ENCODE measurements at regions not wholly inside any gene's neighbourhood (a gene's known extent, or its start where the extent isn't known, plus 50 kb on each side); places are given as distances from the start of the nearest gene placed in this dataset.

DNA sequence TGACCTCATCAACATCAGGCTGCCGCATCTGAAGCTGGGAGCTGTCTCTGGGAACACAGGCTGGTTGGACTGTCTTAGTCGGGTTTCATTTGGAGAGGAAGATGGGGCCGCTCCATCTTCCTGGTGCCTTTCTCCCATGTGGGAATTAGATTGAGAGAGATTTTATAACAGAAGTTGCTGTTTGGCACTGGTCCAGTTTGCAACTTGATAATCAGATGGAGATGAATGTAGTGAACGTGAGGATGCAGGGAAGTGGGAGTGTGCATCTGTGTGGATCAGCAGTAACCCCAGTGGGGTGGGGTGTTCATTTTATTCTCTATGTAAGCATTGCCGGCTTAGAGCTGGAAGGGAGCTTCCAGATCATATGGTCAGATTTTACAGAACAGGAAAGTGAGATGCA, 250.9 kb downstream of the DCDC2C start:
- no peaks in the 10 kb centered on the region for H3K36me3 ChIP-seq
- no peaks in the 10 kb centered on the region for H3K4me1 ChIP-seq
- peaks cover 0 to 13% of the 10 kb centered on the region in 2 donors for H3K27me3 ChIP-seq
- DNase-seq = no peak
- TF ChIP-seq, protein P1, sequence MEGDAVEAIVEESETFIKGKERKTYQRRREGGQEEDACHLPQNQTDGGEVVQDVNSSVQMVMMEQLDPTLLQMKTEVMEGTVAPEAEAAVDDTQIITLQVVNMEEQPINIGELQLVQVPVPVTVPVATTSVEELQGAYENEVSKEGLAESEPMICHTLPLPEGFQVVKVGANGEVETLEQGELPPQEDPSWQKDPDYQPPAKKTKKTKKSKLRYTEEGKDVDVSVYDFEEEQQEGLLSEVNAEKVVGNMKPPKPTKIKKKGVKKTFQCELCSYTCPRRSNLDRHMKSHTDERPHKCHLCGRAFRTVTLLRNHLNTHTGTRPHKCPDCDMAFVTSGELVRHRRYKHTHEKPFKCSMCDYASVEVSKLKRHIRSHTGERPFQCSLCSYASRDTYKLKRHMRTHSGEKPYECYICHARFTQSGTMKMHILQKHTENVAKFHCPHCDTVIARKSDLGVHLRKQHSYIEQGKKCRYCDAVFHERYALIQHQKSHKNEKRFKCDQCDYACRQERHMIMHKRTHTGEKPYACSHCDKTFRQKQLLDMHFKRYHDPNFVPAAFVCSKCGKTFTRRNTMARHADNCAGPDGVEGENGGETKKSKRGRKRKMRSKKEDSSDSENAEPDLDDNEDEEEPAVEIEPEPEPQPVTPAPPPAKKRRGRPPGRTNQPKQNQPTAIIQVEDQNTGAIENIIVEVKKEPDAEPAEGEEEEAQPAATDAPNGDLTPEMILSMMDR (IDR thresholded peaks at IDR 0.05) = no peak
- H3K4me3 ChIP-seq = no peak overlapping the region
- intact Hi-C loops (cut with DNase I; ENCODE audit: low total_unique reads) = no loop called here
- no peak overlapping the region for H3K27ac ChIP-seq
- peaks cover 0 to 13% (median 0%) of the 10 kb centered on the region in 3 donors for H3K9me3 ChIP-seq

DNA sequence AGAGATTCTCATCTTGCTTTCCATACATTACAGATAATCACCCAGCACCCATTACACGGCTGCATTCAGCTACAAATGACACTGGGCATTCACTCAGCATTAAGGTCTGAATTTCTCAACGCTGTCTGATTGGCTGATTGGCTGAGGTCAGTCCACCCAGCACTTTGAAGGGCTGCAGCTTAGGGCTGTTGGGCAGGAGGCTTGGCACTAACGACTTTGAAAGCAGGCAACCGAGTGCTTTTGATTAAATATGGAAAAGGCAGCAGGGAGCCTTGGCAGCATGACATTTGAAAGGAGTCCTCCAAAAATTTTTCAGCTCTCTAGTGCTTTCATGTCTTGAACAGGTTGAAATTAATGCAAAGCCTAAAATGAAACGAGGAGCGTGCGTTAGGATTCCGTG, 253.0 kb downstream of the DCDC2C start:
- TF ChIP-seq, protein P1 (IDR thresholded peaks at IDR 0.05) = no peak
- H3K4me3 ChIP-seq = no peak overlapping the region
- peaks cover 0 to 10% of the 10 kb centered on the region in 2 donors for H3K27me3 ChIP-seq
- H3K4me1 ChIP-seq = no peaks in the 10 kb centered on the region
- DNase-seq = no peak
- peaks cover 0 to 5% (median 0%) of the 10 kb centered on the region in 3 donors for H3K9me3 ChIP-seq
- H3K36me3 ChIP-seq = no peaks in the 10 kb centered on the region
- H3K27ac ChIP-seq = no peak overlapping the region
- intact Hi-C loops (cut with DNase I; ENCODE audit: low total_unique reads) = no loop called here

DNA sequence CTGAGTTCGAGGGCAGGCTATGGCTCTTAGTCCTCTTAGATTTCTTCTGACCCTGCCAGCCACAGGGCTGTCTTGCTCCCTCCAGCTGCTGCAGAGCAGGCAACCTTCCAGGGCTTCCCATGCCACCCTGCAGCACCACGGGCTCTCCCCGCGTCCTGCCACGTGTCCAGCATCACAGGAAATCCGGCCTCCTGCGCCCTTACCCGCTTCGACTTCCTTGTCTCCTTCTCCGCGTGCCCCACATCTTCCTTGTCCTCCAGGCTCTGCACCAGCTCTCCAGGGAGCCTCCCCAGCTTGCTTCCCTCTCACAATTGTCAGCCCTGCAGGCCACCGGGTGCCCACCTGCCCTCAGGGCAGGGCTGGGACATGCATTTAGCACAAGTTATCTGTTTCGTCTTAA, 253.5 kb downstream of the DCDC2C start:
- Histone ChIP-seq H3K4me3 (no peak overlapping the region), H3K27me3 (peaks cover 0 to 10% of the 10 kb centered on the region in 2 donors), H3K27ac (no peak overlapping the region), H3K9me3 (no peaks in the 10 kb centered on the region), H3K4me1 (no peaks in the 10 kb centered on the region), H3K36me3 (no peaks in the 10 kb centered on the region)
- no peak for DNase-seq
- TF ChIP-seq, protein P1 (IDR thresholded peaks at IDR 0.05) = no peak
- intact Hi-C loops (cut with DNase I; ENCODE audit: low total_unique reads) = no loop called here

DNA sequence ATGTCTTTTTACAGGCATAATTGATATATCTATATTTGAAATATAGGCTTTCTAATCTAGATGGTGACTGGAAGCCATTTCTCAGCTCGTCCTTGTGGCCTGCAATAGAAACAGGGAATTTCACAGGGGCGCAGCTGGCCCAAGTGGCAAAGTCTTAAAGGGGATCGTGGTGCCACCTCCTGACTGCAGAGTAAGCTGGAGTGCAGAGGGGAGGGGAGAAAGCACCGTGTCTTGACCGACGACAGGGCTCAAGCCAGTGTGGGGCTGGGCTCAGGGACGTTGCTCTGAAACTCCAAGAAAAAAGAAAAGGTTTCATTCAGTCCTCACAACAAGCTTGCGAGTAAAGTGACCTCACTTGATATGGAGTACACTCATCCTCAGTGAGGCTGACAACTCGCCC, 255.1 kb downstream of the DCDC2C start:
- TF ChIP-seq, protein P1 (IDR thresholded peaks at IDR 0.05) = no peak
- H3K4me3 ChIP-seq = no peak overlapping the region
- no peaks in the 10 kb centered on the region for H3K9me3 ChIP-seq
- no peak for DNase-seq
- no peaks in the 10 kb centered on the region for H3K4me1 ChIP-seq
- H3K27ac ChIP-seq = no peak overlapping the region
- H3K36me3 ChIP-seq = no peaks in the 10 kb centered on the region
- peaks cover 0 to 13% of the 10 kb centered on the region in 2 donors for H3K27me3 ChIP-seq
- intact Hi-C loops (cut with DNase I; ENCODE audit: low total_unique reads) = no loop called here

DNA sequence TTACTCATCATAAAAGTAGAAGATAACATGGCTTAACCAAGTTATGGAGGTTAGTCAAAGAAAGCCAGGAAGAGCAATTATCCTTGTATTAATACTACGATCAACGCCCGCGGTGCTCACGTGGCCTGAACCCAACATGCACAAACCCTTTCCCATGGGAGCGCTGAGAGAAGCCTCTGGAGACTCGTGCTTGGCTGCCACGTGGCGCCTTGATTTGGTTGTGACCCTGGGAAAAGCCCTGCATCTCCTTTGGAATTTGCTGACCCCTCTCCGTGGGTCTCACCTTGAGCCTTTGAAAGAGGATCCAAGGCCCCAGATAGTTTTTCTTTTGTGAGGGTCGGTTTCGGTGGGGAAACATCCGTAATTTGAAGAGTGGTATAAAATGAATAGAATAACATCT, 255.6 kb downstream of the DCDC2C start:
- H3K36me3 ChIP-seq = no peaks in the 10 kb centered on the region
- no peak overlapping the region for H3K27ac ChIP-seq
- intact Hi-C loops (cut with DNase I; ENCODE audit: low total_unique reads) = no loop called here
- no peak for DNase-seq
- H3K4me1 ChIP-seq = no peaks in the 10 kb centered on the region
- H3K9me3 ChIP-seq = no peaks in the 10 kb centered on the region
- peaks cover 0 to 16% of the 10 kb centered on the region in 2 donors for H3K27me3 ChIP-seq
- TF ChIP-seq, protein P1 (IDR thresholded peaks at IDR 0.05) = no peak
- H3K4me3 ChIP-seq = no peak overlapping the region

DNA sequence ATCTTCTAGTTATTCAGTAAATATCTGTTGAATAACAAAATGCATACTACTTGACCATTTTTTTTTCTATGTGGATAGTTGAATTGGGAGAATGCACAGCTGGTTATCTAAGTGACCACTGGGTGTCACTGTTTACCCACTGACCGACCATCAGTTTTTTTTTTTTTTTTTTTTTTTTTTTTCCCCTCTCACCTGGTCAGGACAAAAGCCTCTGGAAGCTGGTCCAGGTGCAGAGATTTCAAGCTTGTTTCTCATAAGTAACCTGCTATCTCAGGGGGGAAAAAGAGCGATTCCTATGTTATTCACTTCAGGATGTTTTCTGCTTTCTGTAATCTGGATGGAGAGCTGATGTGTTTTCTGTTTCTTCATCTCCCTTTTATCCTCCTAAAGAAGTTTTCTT, 256.0 kb downstream of the DCDC2C start:
- Histone ChIP-seq H3K9me3 (no peaks in the 10 kb centered on the region), H3K36me3 (no peaks in the 10 kb centered on the region), H3K4me3 (no peak overlapping the region), H3K4me1 (no peaks in the 10 kb centered on the region), H3K27ac (no peak overlapping the region), H3K27me3 (peaks cover 0 to 16% of the 10 kb centered on the region in 2 donors)
- TF ChIP-seq, protein P1 (IDR thresholded peaks at IDR 0.05) = peak; percentile 35 to 38
- intact Hi-C loops (cut with DNase I; ENCODE audit: low total_unique reads) = no loop called here
- no peak for DNase-seq
